ENCODE measurements at regions not wholly inside any gene's neighbourhood (a gene's known extent, or its start where the extent isn't known, plus 50 kb on each side); places are given as distances from the start of the nearest gene placed in this dataset.

GRCh38 chr15:79209690-79210089 lies 72.8 kb upstream of the ANKRD34C start:
- Histone ChIP-seq H3K23me2 (ENCODE audit: insufficient read length, low read depth, low read length, poor library complexity, severe bottlenecking) (no peaks in the 10 kb centered on the region), H4K8ac (replicated peaks; ENCODE audit: insufficient read length, low read depth, low read length) (no peak overlapping the region), H2BK15ac (ENCODE audit: low read depth, low read length) (no peak overlapping the region), H4K20me1 (ENCODE audit: control insufficient read depth, insufficient read depth, insufficient read length) (no peaks in the 10 kb centered on the region), H3K23ac (ENCODE audit: insufficient read length, low read depth, low read length) (no peak overlapping the region), H2BK12ac (ENCODE audit: insufficient read length, low read depth, low read length) (no peak overlapping the region), H3K14ac (ENCODE audit: insufficient read depth, low read length) (no peak overlapping the region), H2AFZ (ENCODE audit: low read length) (no peak overlapping the region), H4K5ac (ENCODE audit: insufficient read length, low read depth, low read length) (no peak overlapping the region), H3K27me3 (ENCODE audit: insufficient read depth, low read length) (no peaks in the 10 kb centered on the region), H3K9ac (ENCODE audit: extremely low read depth, insufficient read length, low read length) (no peak overlapping the region), H4K91ac (ENCODE audit: insufficient read length, low read depth, low read length) (no peak overlapping the region), H2AK5ac (ENCODE audit: insufficient read length, low read length) (no peak overlapping the region), H3K79me2 (ENCODE audit: insufficient read depth, low read length) (no peaks in the 10 kb centered on the region), H2BK5ac (ENCODE audit: insufficient read length, low read length) (no peak overlapping the region), H3K27ac (ENCODE audit: insufficient read length, low read depth, low read length) (no peak overlapping the region), H3T11ph (ENCODE audit: low read length) (no peak overlapping the region), H3K56ac (ENCODE audit: insufficient read length, low read depth, low read length) (no peak overlapping the region), H3K18ac (ENCODE audit: insufficient read length, low read depth, low read length) (no peak overlapping the region), H3K9me3 (ENCODE audit: control insufficient read depth, low read depth, low read length) (no peaks in the 10 kb centered on the region), H3K4me1 (ENCODE audit: insufficient read depth, low read length) (peaks cover 9% of the 10 kb centered on the region; the same call in 1 of the 2 replicates), H2BK20ac (ENCODE audit: low read depth, low read length, poor library complexity, severe bottlenecking) (no peak overlapping the region), H2BK120ac (ENCODE audit: low read depth, low read length, poor library complexity, severe bottlenecking) (no peak overlapping the region), H3K4ac (ENCODE audit: low read depth, low read length) (no peak overlapping the region), H3K79me1 (ENCODE audit: insufficient read depth, low read depth, low read length, poor library complexity, severe bottlenecking) (no peaks in the 10 kb centered on the region), H3K4me2 (ENCODE audit: insufficient read depth, insufficient read length, low read length) (peak overlapping the region; percentile 28)
- H3K27me3 Mint-ChIP-seq (ENCODE audit: low read depth): peaks cover 16% of the 10 kb centered on the region
- DNase-seq: peak; percentile 69
- no peaks in the 10 kb centered on the region for H3K9me3 Mint-ChIP-seq
- H3K36me3 Mint-ChIP-seq (ENCODE audit: insufficient read depth in 1 of 3, low read depth in 3 of 3): no peaks in the 10 kb centered on the region
- TF ChIP-seq CTCF (conservative IDR thresholded peaks at IDR 0.05): peak; percentile 76
- no peak overlapping the region for H3K27ac Mint-ChIP-seq
- peak overlapping the region; percentile 48 to 70 for H3K4me3 Mint-ChIP-seq
- H3K4me1 Mint-ChIP-seq: peaks cover 37 to 38% of the 10 kb centered on the region in 2 experiments
- WGBS (ENCODE audit: extremely low coverage, insufficient read length, low lambda C conversion rate): no CpG with 5 or more reads among the region's 17 CpGs
